SK-N-MC (cell line): ENCODE measurements at regions not wholly inside any gene's neighbourhood (a gene's known extent, or its start where the extent isn't known, plus 50 kb on each side); places are given as distances from the start of the nearest gene placed in this dataset.
A peak's percentile ranks its signal among the peaks of the same experiment; 100 is the strongest.

Experiments
- EZH2 ChIP-seq: fragments of 200-600 bp; sonication (generic); IDR thresholded peaks from one replicate; pipeline ENCODE4 v1.6.1; 2017; ENCODE audit warnings: antibody characterized with exemption
- FOXP2 ChIP-seq: optimal IDR thresholded peaks from 2 replicates; pipeline ENCODE3; 2011; ENCODE audit warnings: mild to moderate bottlenecking, moderate library complexity; ENCODE audit not compliant: insufficient read depth; ENCODE audit errors: extremely low read length, control extremely low read depth
- POLR2AphosphoS5 ChIP-seq: IDR thresholded peaks from 2 replicates; pipeline ENCODE4 v1.6.1; 2012; ENCODE audit warnings: mild to moderate bottlenecking, low read depth, low read length, borderline replicate concordance

- TF ChIP-seq EZH2 = no peak
- peak; percentile 5 for TF ChIP-seq FOXP2
- TF ChIP-seq POLR2AphosphoS5 = peak; percentile 18; the same call in 1 of the 2 replicates
These were observed 393.9 kb upstream of the ACVR2A start for GRCh38 chr2:147450661-147451510.
